Tibial artery (tissue), 4 donors: ENCODE measurements at regions not wholly inside any gene's neighbourhood (a gene's known extent, or its start where the extent isn't known, plus 50 kb on each side); places are given as distances from the start of the nearest gene placed in this dataset.

ENCODE experiments used
- DNase-seq, 2 donors: peaks; one replicate each; pipeline ENCODE4 v3.0.0-alpha.2; 2019
- H3K27ac ChIP-seq, 2 donors: fragments of 200-600 bp; sonication (generic) in 1 of 2; 1 replicate in 1 of 2; 2 replicates in 1 of 2; pipeline ENCODE4 v1.5.1; 2018 to 2019; ENCODE audit warnings: mild to moderate bottlenecking in 1 of 2
- H3K27me3 ChIP-seq, 2 donors: fragments of 200-600 bp; sonication (generic) in 1 of 2; one replicate each; pipeline versions ENCODE4 v1.5.1 to v1.6.0; 2016 to 2019
- H3K36me3 ChIP-seq, 3 donors: fragments of 200-600 bp; sonication (generic) in 2 of 3; one replicate each; pipeline ENCODE4 v1.5.1; 2016 to 2019; ENCODE audit warnings: mild to moderate bottlenecking in 2 of 3
- H3K4me1 ChIP-seq, 4 donors: fragments of 200-600 bp; sonication (generic) in 2 of 4; 1 replicate in 3 of 4; 2 replicates in 1 of 4; pipeline ENCODE4 v1.5.1; 2016 to 2019
- H3K4me3 ChIP-seq, 2 donors: fragments of 200-600 bp; sonication (generic) in 1 of 2; 1 replicate in 1 of 2; 2 replicates in 1 of 2; pipeline ENCODE4 v1.5.1; 2018 to 2019; ENCODE audit warnings: mild to moderate bottlenecking in 2 of 2
- H3K9me3 ChIP-seq, 3 donors: fragments of 200-600 bp; sonication (generic) in 1 of 3; one replicate each; pipeline ENCODE4 v1.5.1; 2016 to 2019
- CTCF ChIP-seq, 2 experiments: fragments of 200-600 bp in 1 of 2; fragments of 450-650 bp in 1 of 2; IDR thresholded peaks; one replicate each; pipeline ENCODE4 v1.5.1; 2017 to 2019; ENCODE audit warnings: antibody characterized with exemption in 2 of 2, mild to moderate bottlenecking in 1 of 2, moderate library complexity in 1 of 2
- intact Hi-C: fragments of 100-400 bp; cut with DNase I; formaldehyde crosslinking; loops from one replicate; pipeline ENCODE4 v1.15.0; 2023; ENCODE audit warnings: low total_unique reads

- H3K9me3 ChIP-seq: no peaks in the 10 kb centered on the region
- intact Hi-C loops: no loop called here
Observed at GRCh38 chr14:66238969-66239368, 247.2 kb upstream of the CCDC196 start.

GRCh38 chr14:66239589-66239988, 246.6 kb upstream of the CCDC196 start:
- intact Hi-C loops: no loop called here
- no peaks in the 10 kb centered on the region for H3K27me3 ChIP-seq
- no peak overlapping the region for H3K4me3 ChIP-seq
- H3K9me3 ChIP-seq: no peaks in the 10 kb centered on the region
- no peak overlapping the region for H3K27ac ChIP-seq
- no peak for TF ChIP-seq CTCF (IDR thresholded peaks at IDR 0.05)
- H3K4me1 ChIP-seq: no peaks in the 10 kb centered on the region
- no peak for DNase-seq
- H3K36me3 ChIP-seq: no peaks in the 10 kb centered on the region

More at GRCh38 chr14:66238969-66239368, 247.2 kb upstream of the CCDC196 start:
- DNase-seq: no peak
- no peaks in the 10 kb centered on the region for H3K36me3 ChIP-seq
- H3K27ac ChIP-seq: no peak overlapping the region
- H3K4me1 ChIP-seq: no peaks in the 10 kb centered on the region
- H3K4me3 ChIP-seq: no peak overlapping the region
- H3K27me3 ChIP-seq: no peaks in the 10 kb centered on the region
- no peak for TF ChIP-seq CTCF (IDR thresholded peaks at IDR 0.05)

- no peaks in the 10 kb centered on the region for H3K27me3 ChIP-seq
- no peak for TF ChIP-seq CTCF (IDR thresholded peaks at IDR 0.05)
- no peak overlapping the region for H3K4me3 ChIP-seq
- intact Hi-C loops: no loop called here
- H3K9me3 ChIP-seq: no peaks in the 10 kb centered on the region
- H3K4me1 ChIP-seq: no peaks in the 10 kb centered on the region
- H3K36me3 ChIP-seq: no peaks in the 10 kb centered on the region
- no peak overlapping the region for H3K27ac ChIP-seq
- DNase-seq: no peak
Observed at GRCh38 chr14:66240105-66240504, 246.1 kb upstream of the CCDC196 start.

DNA sequence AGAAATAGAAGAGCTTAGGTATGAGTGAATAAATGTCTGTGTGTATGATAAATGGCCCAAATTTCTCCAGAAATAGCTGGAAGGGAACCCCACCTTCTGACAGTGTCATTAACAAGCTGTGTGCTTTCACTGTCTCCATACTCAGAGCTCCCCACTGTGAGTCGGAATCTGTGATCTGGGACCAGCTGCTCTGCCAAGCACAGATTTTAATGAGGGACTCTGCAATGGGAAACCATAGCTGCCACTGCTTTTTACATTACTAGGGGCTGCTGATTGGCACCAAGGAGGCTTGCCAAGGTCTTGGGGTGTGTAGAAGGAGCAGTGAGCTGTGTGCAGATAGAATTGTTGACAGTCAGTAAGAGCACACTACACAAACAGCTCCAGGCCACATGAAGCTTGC, 244.2 kb upstream of the CCDC196 start:
- Histone ChIP-seq H3K9me3 (no peaks in the 10 kb centered on the region), H3K27me3 (no peaks in the 10 kb centered on the region), H3K4me1 (no peaks in the 10 kb centered on the region), H3K27ac (no peak overlapping the region), H3K36me3 (no peaks in the 10 kb centered on the region), H3K4me3 (no peak overlapping the region)
- no peak for TF ChIP-seq CTCF (IDR thresholded peaks at IDR 0.05)
- intact Hi-C loops: no loop called here
- no peak for DNase-seq

- Histone ChIP-seq H3K27me3 (no peaks in the 10 kb centered on the region), H3K36me3 (no peaks in the 10 kb centered on the region), H3K9me3 (no peaks in the 10 kb centered on the region), H3K4me3 (no peak overlapping the region), H3K27ac (no peak overlapping the region), H3K4me1 (no peaks in the 10 kb centered on the region)
- DNase-seq: no peak
- intact Hi-C loops: no loop called here
- no peak for TF ChIP-seq CTCF (IDR thresholded peaks at IDR 0.05)
Observed at GRCh38 chr14:66244834-66245233, 241.3 kb upstream of the CCDC196 start.

DNA sequence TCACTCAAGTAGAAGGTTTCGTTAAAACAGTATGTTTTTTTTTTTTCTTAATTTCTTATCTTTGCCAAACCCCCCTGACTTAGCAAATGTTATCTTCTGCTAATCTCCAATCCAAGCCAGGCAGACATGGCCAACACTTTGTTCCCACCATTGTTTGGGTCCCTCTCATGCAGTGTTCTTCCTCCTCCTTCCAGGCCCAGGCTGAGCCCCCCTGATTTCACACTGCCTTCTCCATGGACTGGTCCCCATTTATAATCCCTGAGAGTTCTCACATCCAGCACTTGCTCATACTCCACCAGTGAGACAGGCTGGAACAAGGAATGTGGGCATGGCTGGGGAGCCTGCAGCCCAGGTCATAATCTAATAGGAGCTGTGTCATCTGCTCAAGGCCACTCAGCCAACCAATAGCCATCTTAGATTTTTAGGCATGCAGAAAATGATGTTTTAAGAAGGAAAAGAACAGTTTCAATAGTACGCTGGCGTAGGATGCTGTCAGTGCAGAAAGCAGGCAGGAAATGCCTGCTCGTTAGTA, 238.4 kb upstream of the CCDC196 start:
- DNase-seq: no peak

More for the DNA sequence above, 238.4 kb upstream of the CCDC196 start:
- Histone ChIP-seq H3K9me3 (no peaks in the 10 kb centered on the region), H3K36me3 (no peaks in the 10 kb centered on the region), H3K27ac (no peak overlapping the region), H3K4me3 (no peak overlapping the region), H3K27me3 (no peaks in the 10 kb centered on the region), H3K4me1 (no peaks in the 10 kb centered on the region)
- intact Hi-C loops: no loop called here
- no peak for TF ChIP-seq CTCF (IDR thresholded peaks at IDR 0.05)
